ENCODE measurements at regions not wholly inside any gene's neighbourhood (a gene's known extent, or its start where the extent isn't known, plus 50 kb on each side); places are given as distances from the start of the nearest gene placed in this dataset.
"Not testable (repeated sequence)": the region's sequence is repeated elsewhere in the genome, so short reads cannot be mapped to it uniquely, and the experiment has no call there.

DNA sequence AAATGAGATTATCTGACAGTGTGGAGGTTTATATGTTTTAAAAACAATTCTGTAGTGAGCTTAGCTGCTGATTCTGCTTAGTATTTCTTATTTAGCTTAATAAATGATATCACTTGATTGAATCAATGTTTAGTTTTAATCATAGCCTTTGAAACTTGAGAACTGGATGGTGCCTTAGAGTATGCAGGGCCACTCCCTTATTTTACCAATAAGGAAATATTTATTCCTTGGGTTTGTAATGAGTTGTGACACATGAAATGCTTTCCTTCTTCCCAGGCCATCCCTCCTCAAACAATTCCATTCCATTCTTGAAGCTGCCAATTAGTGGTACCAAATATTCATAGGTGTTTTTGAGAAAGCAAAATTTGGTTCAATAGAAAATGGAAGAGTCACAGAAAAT is 183.8 kb upstream of the DCC start:
- no peak overlapping the region for H3K4me3 ChIP-seq (ENCODE audit: low read length in 2 of 2)
- no peak for DNase-seq
- no peaks in the 10 kb centered on the region for H3K27me3 ChIP-seq (ENCODE audit: control insufficient read depth in 1 of 2, insufficient read depth in 2 of 2, low read length in 1 of 2)
- H3K36me3 ChIP-seq (ENCODE audit: control insufficient read depth in 1 of 2, insufficient read depth in 2 of 2, low read length in 1 of 2) = no peaks in the 10 kb centered on the region
- intact Hi-C loops (cut with DNase I) = no loop called here
- peaks cover 2% of the 10 kb centered on the region for H3K9me3 ChIP-seq (ENCODE audit: control insufficient read depth, low read length)
- no peaks in the 10 kb centered on the region for H3K4me1 ChIP-seq (ENCODE audit: control insufficient read depth in 1 of 2, insufficient read depth in 2 of 2, low read length in 2 of 2)
- no peak overlapping the region for H3K27ac ChIP-seq (ENCODE audit: low read depth in 1 of 2, low read length in 2 of 2)
- ATAC-seq (ENCODE audit: low FRiP score) = no peak

DNA sequence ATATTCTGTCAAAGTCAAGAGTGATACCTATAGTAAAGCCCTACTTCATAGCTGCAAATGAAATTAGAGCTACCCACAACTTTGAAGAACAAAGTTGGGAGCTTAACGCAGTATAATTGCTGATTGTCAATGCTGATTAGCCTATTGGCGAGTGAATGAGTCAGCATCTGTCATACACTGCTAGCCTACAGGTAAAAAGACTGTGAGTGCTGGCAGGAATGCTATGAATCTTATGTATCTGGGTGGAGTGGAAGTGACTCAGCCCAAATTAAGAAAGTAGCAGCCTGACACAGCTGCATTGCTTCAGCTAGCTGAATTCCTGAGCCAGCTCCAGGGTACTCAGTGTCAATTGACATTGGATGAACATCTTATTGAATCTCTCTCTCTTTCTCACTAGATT is 179.4 kb upstream of the DCC start:
- Histone ChIP-seq H3K9me3 (ENCODE audit: control insufficient read depth, low read length) (no peaks in the 10 kb centered on the region), H3K27me3 (ENCODE audit: control insufficient read depth in 1 of 2, insufficient read depth in 2 of 2, low read length in 1 of 2) (no peaks in the 10 kb centered on the region), H3K4me3 (ENCODE audit: low read length in 2 of 2) (no peak overlapping the region), H3K36me3 (ENCODE audit: control insufficient read depth in 1 of 2, insufficient read depth in 2 of 2, low read length in 1 of 2) (no peaks in the 10 kb centered on the region), H3K27ac (ENCODE audit: low read depth in 1 of 2, low read length in 2 of 2) (no peak overlapping the region), H3K4me1 (ENCODE audit: control insufficient read depth in 1 of 2, insufficient read depth in 2 of 2, low read length in 2 of 2) (no peaks in the 10 kb centered on the region)
- ATAC-seq (ENCODE audit: low FRiP score) (no peak), DNase-seq (no peak)
- intact Hi-C loops (cut with DNase I) = no loop called here
- WGBS, 2 donors = 85 to 89% methylated on average over 2 of the region's 2 CpGs

DNA sequence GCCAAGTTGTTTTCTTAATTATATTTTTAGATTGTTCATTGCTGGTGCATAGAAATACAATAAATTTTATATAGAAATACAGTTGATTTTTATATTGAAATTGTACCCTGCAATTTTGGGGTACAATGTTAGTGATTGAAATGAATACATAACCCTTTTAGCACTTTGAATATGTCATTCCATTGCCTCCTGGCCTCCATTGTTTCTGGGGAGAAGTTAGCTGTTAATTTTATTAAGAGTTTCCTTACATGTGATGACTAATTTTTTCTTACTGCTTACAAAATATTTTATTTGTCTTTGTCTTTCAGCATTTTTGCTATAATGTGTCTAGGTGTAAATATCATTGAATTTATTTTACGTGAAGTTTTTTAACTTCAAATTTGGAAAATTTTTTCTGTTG is 176.5 kb upstream of the DCC start:
- H3K4me1 ChIP-seq (ENCODE audit: control insufficient read depth in 1 of 2, insufficient read depth in 2 of 2, low read length in 2 of 2) = no peaks in the 10 kb centered on the region
- DNase-seq (no peak), ATAC-seq (ENCODE audit: low FRiP score) (no peak)
- H3K9me3 ChIP-seq (ENCODE audit: control insufficient read depth, low read length) = no peaks in the 10 kb centered on the region
- H3K36me3 ChIP-seq (ENCODE audit: control insufficient read depth in 1 of 2, insufficient read depth in 2 of 2, low read length in 1 of 2) = no peaks in the 10 kb centered on the region
- no peak overlapping the region for H3K4me3 ChIP-seq (ENCODE audit: low read length in 2 of 2)
- 96 to 97% methylated on average over 1 of the region's 1 CpG for WGBS, 2 donors
- no peak overlapping the region for H3K27ac ChIP-seq (ENCODE audit: low read depth in 1 of 2, low read length in 2 of 2)
- H3K27me3 ChIP-seq (ENCODE audit: control insufficient read depth in 1 of 2, insufficient read depth in 2 of 2, low read length in 1 of 2) = peaks cover 0 to 1% of the 10 kb centered on the region in 2 donors
- intact Hi-C loops (cut with DNase I) = no loop called here

- H3K27ac ChIP-seq (ENCODE audit: low read depth in 1 of 2, low read length in 2 of 2); H3K4me3 ChIP-seq (ENCODE audit: low read length in 2 of 2); H3K9me3 ChIP-seq (ENCODE audit: control insufficient read depth, low read length); H3K4me1 ChIP-seq (ENCODE audit: control insufficient read depth in 1 of 2, insufficient read depth in 2 of 2, low read length in 2 of 2); H3K36me3 ChIP-seq (ENCODE audit: control insufficient read depth in 1 of 2, insufficient read depth in 2 of 2, low read length in 1 of 2); DNase-seq; intact Hi-C loops (cut with DNase I); ATAC-seq (ENCODE audit: low FRiP score); H3K27me3 ChIP-seq (ENCODE audit: control insufficient read depth in 1 of 2, insufficient read depth in 2 of 2, low read length in 1 of 2): not testable (repeated sequence)
- WGBS, 2 donors = 96 to 98% methylated on average over 3 of the region's 3 CpGs
These were observed 171.9 kb upstream of the DCC start for GRCh38 chr18:52168131-52168530.

GRCh38 chr18:52174220-52174619 is 165.8 kb upstream of the DCC start:
- Histone ChIP-seq H3K36me3 (ENCODE audit: control insufficient read depth in 1 of 2, insufficient read depth in 2 of 2, low read length in 1 of 2) (no peaks in the 10 kb centered on the region), H3K9me3 (ENCODE audit: control insufficient read depth, low read length) (no peaks in the 10 kb centered on the region), H3K4me1 (ENCODE audit: control insufficient read depth in 1 of 2, insufficient read depth in 2 of 2, low read length in 2 of 2) (no peaks in the 10 kb centered on the region), H3K27me3 (ENCODE audit: control insufficient read depth in 1 of 2, insufficient read depth in 2 of 2, low read length in 1 of 2) (no peaks in the 10 kb centered on the region), H3K4me3 (ENCODE audit: low read length in 2 of 2) (no peak overlapping the region), H3K27ac (ENCODE audit: low read depth in 1 of 2, low read length in 2 of 2) (no peak overlapping the region)
- 55 to 85% methylated on average over 1 of the region's 1 CpG for WGBS, 2 donors
- intact Hi-C loops (cut with DNase I) = no loop called here
- no peak for DNase-seq
- no peak for ATAC-seq (ENCODE audit: low FRiP score)

GRCh38 chr18:52175406-52175805 is 164.6 kb upstream of the DCC start:
- Histone ChIP-seq H3K36me3 (ENCODE audit: control insufficient read depth in 1 of 2, insufficient read depth in 2 of 2, low read length in 1 of 2) (no peaks in the 10 kb centered on the region), H3K9me3 (ENCODE audit: control insufficient read depth, low read length) (no peaks in the 10 kb centered on the region), H3K4me1 (ENCODE audit: control insufficient read depth in 1 of 2, insufficient read depth in 2 of 2, low read length in 2 of 2) (no peaks in the 10 kb centered on the region), H3K27ac (ENCODE audit: low read depth in 1 of 2, low read length in 2 of 2) (no peak overlapping the region), H3K4me3 (ENCODE audit: low read length in 2 of 2) (no peak overlapping the region), H3K27me3 (ENCODE audit: control insufficient read depth in 1 of 2, insufficient read depth in 2 of 2, low read length in 1 of 2) (no peaks in the 10 kb centered on the region)
- DNase-seq = no peak
- WGBS, 2 donors = 77 to 97% methylated on average over 1 of the region's 1 CpG
- intact Hi-C loops (cut with DNase I) = no loop called here
- ATAC-seq (ENCODE audit: low FRiP score) = no peak

DNA sequence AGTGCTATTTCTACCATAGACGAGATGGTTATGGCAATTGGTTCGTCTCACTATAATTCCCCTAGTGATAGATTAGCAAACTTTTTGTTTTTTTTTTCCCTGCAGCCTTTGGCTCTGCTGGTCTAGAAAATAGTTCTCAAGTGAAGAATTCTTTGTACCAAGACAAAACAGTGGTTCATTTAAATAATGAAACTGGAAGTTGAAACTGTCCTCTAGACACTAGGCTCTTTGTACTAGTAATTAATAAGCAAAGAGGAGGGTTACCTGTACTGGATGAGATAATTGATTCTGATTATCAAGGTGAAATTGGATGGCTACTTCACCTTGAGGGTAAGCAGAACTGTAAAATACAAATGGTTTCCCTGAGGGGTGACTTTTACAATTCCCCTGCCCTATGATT is 156.9 kb upstream of the DCC start:
- no peak for ATAC-seq (ENCODE audit: low FRiP score)
- no peak for DNase-seq
- Histone ChIP-seq H3K36me3 (ENCODE audit: control insufficient read depth in 1 of 2, insufficient read depth in 2 of 2, low read length in 1 of 2) (no peaks in the 10 kb centered on the region), H3K9me3 (ENCODE audit: control insufficient read depth, low read length) (no peaks in the 10 kb centered on the region), H3K4me1 (ENCODE audit: control insufficient read depth in 1 of 2, insufficient read depth in 2 of 2, low read length in 2 of 2) (no peaks in the 10 kb centered on the region), H3K4me3 (ENCODE audit: low read length in 2 of 2) (no peak overlapping the region), H3K27me3 (ENCODE audit: control insufficient read depth in 1 of 2, insufficient read depth in 2 of 2, low read length in 1 of 2) (no peaks in the 10 kb centered on the region), H3K27ac (ENCODE audit: low read depth in 1 of 2, low read length in 2 of 2) (no peak overlapping the region)
- WGBS, 2 donors = 91 to 96% methylated on average over 2 of the region's 2 CpGs
- intact Hi-C loops (cut with DNase I) = no loop called here

- WGBS, 2 donors = 7 to 18% methylated on average over 3 of the region's 3 CpGs
These were observed 149.8 kb upstream of the DCC start for GRCh38 chr18:52190195-52190594.

DNA sequence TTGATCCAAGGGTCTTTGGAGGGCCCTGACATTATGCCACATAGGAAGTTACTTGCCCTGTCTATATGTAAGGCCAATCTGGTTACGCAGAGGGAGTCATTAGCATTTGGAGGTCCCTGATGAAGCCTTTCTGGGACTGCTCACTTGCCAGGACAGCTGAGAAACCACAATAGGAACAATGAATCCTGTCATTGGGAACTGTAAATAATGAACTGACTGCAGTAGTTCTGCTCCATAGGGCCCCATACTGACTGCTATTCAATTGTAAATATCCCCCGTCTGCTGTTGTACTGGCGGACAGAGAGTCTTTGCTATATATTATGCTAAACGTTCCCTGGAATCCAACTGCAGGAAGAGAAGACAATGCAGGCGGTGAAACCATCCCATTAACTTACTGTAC is 149.4 kb upstream of the DCC start:
- H3K4me3 ChIP-seq (ENCODE audit: low read length in 2 of 2) = no peak overlapping the region
- H3K9me3 ChIP-seq (ENCODE audit: control insufficient read depth, low read length) = no peaks in the 10 kb centered on the region
- peaks cover 0 to 1% of the 10 kb centered on the region in 2 donors for H3K4me1 ChIP-seq (ENCODE audit: control insufficient read depth in 1 of 2, insufficient read depth in 2 of 2, low read length in 2 of 2)
- no peak for DNase-seq
- no peak for ATAC-seq (ENCODE audit: low FRiP score)
- H3K36me3 ChIP-seq (ENCODE audit: control insufficient read depth in 1 of 2, insufficient read depth in 2 of 2, low read length in 1 of 2) = no peaks in the 10 kb centered on the region
- H3K27ac ChIP-seq (ENCODE audit: low read depth in 1 of 2, low read length in 2 of 2) = no peak overlapping the region
- WGBS, 2 donors = 68 to 71% methylated on average over 5 of the region's 5 CpGs
- no peaks in the 10 kb centered on the region for H3K27me3 ChIP-seq (ENCODE audit: control insufficient read depth in 1 of 2, insufficient read depth in 2 of 2, low read length in 1 of 2)
- intact Hi-C loops (cut with DNase I) = no loop called here

More at GRCh38 chr18:52190195-52190594, 149.8 kb upstream of the DCC start:
- ATAC-seq (ENCODE audit: low FRiP score) = no peak
- intact Hi-C loops (cut with DNase I) = no loop called here
- Histone ChIP-seq H3K27me3 (ENCODE audit: control insufficient read depth in 1 of 2, insufficient read depth in 2 of 2, low read length in 1 of 2) (no peaks in the 10 kb centered on the region), H3K4me3 (ENCODE audit: low read length in 2 of 2) (no peak overlapping the region), H3K4me1 (ENCODE audit: control insufficient read depth in 1 of 2, insufficient read depth in 2 of 2, low read length in 2 of 2) (peaks cover 0 to 1% of the 10 kb centered on the region in 2 donors), H3K36me3 (ENCODE audit: control insufficient read depth in 1 of 2, insufficient read depth in 2 of 2, low read length in 1 of 2) (no peaks in the 10 kb centered on the region), H3K9me3 (ENCODE audit: control insufficient read depth, low read length) (no peaks in the 10 kb centered on the region), H3K27ac (ENCODE audit: low read depth in 1 of 2, low read length in 2 of 2) (no peak overlapping the region)
- DNase-seq = no peak
